ENCODE measurements at regions not wholly inside any gene's neighbourhood (a gene's known extent, or its start where the extent isn't known, plus 50 kb on each side); places are given as distances from the start of the nearest gene placed in this dataset.
A peak's percentile ranks its signal among the peaks of the same experiment; 100 is the strongest.

- DNase-seq (no peak), ATAC-seq (no peak)
- Histone ChIP-seq H3K36me3 (ENCODE audit: low read depth) (no peaks in the 10 kb centered on the region), H3K4me3 (no peak overlapping the region), H3K9me3 (no peaks in the 10 kb centered on the region), H3K4me1 (ENCODE audit: low read depth) (no peaks in the 10 kb centered on the region)
- TF ChIP-seq, protein P1, sequence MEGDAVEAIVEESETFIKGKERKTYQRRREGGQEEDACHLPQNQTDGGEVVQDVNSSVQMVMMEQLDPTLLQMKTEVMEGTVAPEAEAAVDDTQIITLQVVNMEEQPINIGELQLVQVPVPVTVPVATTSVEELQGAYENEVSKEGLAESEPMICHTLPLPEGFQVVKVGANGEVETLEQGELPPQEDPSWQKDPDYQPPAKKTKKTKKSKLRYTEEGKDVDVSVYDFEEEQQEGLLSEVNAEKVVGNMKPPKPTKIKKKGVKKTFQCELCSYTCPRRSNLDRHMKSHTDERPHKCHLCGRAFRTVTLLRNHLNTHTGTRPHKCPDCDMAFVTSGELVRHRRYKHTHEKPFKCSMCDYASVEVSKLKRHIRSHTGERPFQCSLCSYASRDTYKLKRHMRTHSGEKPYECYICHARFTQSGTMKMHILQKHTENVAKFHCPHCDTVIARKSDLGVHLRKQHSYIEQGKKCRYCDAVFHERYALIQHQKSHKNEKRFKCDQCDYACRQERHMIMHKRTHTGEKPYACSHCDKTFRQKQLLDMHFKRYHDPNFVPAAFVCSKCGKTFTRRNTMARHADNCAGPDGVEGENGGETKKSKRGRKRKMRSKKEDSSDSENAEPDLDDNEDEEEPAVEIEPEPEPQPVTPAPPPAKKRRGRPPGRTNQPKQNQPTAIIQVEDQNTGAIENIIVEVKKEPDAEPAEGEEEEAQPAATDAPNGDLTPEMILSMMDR (IDR thresholded peaks at IDR 0.05) = no peak
- intact Hi-C loops (cut with DNase I, micrococcal nuclease) = no loop called here
Observed at GRCh38 chr16:29317269-29317668, 89.2 kb downstream of the NPIPB11 start.

DNA sequence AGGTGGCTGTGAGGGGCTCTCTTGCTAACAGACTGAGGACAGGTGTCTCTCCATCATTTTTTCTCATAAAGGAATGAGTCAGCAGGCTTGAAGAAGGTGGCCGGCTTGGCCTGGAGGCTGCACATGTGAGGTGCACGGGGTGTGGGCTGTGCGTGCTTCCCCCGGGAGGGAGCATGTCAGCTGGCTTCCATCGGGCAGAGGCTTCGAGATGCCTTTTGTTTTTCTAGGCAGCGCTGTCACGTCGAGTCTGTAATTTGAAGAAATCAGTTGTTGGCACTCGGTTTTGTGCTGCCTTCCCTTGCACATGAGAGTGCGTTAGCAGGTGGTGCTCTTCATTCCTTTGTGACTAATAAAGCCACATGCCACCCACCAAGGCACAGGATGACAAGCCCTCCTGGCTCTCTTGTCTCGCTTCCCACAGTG lies 89.7 kb downstream of the NPIPB11 start:
- ATAC-seq (no peak), DNase-seq (no peak)
- no peaks in the 10 kb centered on the region for H3K36me3 ChIP-seq (ENCODE audit: low read depth)
- no peak overlapping the region for H3K4me3 ChIP-seq
- TF ChIP-seq, protein P1 (IDR thresholded peaks at IDR 0.05) = no peak
- intact Hi-C loops (cut with DNase I, micrococcal nuclease) = no loop called here
- H3K9me3 ChIP-seq = no peaks in the 10 kb centered on the region
- no peaks in the 10 kb centered on the region for H3K4me1 ChIP-seq (ENCODE audit: low read depth)

GRCh38 chr16:29315916-29316517 lies 90.5 kb downstream of the NPIPB11 start:
- no peak overlapping the region for H3K4me3 ChIP-seq
- ATAC-seq (peak; percentile 28), DNase-seq (peak in 1 of 3 donors; percentile 26)
- H3K36me3 ChIP-seq (ENCODE audit: low read depth) = no peaks in the 10 kb centered on the region
- no peaks in the 10 kb centered on the region for H3K9me3 ChIP-seq
- intact Hi-C loops (cut with DNase I, micrococcal nuclease) = no loop called here
- H3K4me1 ChIP-seq (ENCODE audit: low read depth) = no peaks in the 10 kb centered on the region
- TF ChIP-seq, protein P1 (IDR thresholded peaks at IDR 0.05) = no peak

DNA sequence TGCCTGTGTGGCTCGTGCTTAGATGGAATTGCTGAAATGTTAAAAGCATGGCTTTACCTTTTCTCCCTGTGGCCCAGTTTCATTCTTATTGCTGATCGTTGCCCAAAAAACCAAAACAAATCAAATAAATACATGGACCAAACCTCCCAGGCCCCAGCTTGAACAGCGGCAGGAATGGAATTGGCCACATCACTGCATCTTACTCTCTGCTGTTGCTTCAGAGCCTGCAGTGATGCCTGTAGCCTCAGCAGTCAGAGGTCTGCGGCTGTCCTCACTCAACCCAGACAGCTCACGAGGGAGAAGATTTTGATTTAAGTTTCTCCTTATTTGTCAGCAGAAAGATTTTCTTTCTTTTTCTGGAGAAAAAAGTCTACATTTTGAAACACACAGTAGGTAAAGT lies 91.5 kb downstream of the NPIPB11 start:
- Histone ChIP-seq H3K36me3 (ENCODE audit: low read depth) (no peaks in the 10 kb centered on the region), H3K4me3 (no peak overlapping the region), H3K4me1 (ENCODE audit: low read depth) (no peaks in the 10 kb centered on the region), H3K9me3 (no peaks in the 10 kb centered on the region)
- no peak for ATAC-seq
- TF ChIP-seq, protein P1 (IDR thresholded peaks at IDR 0.05) = no peak
- intact Hi-C loops (cut with DNase I, micrococcal nuclease) = no loop called here
- DNase-seq = no peak

DNA sequence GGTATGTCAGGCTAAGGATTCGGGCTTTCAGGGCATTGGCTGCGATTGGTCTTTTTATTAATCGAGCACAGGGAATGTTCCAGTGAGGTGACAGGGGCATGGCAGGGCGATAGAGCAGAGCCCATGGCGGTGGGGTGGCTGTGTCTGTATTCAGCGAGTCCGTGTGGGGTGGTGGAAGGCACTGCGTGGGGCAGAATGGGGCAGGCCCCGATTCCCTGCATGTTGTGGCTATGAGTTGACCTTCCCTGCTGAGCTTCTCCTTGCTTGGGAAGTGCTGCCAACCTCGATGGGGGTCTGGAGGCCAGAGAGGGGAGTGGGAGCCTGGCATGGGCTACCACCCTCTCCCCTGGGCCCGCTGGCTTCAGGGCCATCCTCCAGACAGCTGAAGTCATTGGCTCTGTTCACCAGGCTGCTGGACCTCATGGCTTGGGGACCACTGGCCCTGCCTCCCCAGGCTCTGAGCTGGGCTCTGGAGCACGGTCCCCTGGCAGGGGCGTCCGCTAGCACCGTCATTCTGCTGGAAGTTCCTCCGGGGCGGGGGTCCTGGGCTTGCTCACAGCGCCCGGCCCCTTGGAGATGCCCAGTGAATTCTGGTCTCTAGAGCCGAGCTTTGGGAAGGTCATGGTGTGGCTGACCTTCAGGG lies 92.1 kb downstream of the NPIPB11 start:
- no peak overlapping the region for H3K4me3 ChIP-seq
- no peaks in the 10 kb centered on the region for H3K9me3 ChIP-seq
- no peaks in the 10 kb centered on the region for H3K36me3 ChIP-seq (ENCODE audit: low read depth)
- no peaks in the 10 kb centered on the region for H3K4me1 ChIP-seq (ENCODE audit: low read depth)
- intact Hi-C loops (cut with DNase I, micrococcal nuclease) = no loop called here
- ATAC-seq (no peak), DNase-seq (no peak)
- TF ChIP-seq, protein P1 (IDR thresholded peaks at IDR 0.05) = no peak

Data from mucosa of descending colon (tissue), 3 donors.